ENCODE measurements at regions not wholly inside any gene's neighbourhood (a gene's known extent, or its start where the extent isn't known, plus 50 kb on each side); places are given as distances from the start of the nearest gene placed in this dataset.
"Not testable (repeated sequence)": the region's sequence is repeated elsewhere in the genome, so short reads cannot be mapped to it uniquely, and the experiment has no call there.

DNA sequence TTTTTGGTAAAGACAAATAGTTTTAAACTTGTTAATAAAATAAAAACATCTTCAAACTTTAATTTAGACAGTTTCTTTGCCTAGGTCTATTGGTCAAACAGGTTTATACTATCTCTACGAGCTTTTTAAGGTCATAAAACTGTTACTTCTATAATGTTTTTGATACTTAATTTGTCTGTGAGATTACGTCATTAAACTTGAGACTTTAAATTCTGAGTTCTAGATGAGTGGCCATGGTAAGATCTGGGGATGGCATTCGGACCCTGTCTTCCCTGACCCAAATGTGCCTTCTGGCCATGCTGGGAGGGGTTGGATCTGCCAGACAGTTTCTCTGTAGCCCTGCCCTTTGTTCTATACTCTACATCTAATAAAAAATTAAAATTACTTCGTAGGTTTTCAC, 497.8 kb downstream of the TMEM135 start:
- peaks cover 17% of the 10 kb centered on the region for H3K27me3 Mint-ChIP-seq (ENCODE audit: low read depth)
- H3K4me1 Mint-ChIP-seq (ENCODE audit: low read depth): peaks cover 5% of the 10 kb centered on the region
- no peak for DNase-seq (ENCODE audit: low spot score)
- TF ChIP-seq, protein P1, sequence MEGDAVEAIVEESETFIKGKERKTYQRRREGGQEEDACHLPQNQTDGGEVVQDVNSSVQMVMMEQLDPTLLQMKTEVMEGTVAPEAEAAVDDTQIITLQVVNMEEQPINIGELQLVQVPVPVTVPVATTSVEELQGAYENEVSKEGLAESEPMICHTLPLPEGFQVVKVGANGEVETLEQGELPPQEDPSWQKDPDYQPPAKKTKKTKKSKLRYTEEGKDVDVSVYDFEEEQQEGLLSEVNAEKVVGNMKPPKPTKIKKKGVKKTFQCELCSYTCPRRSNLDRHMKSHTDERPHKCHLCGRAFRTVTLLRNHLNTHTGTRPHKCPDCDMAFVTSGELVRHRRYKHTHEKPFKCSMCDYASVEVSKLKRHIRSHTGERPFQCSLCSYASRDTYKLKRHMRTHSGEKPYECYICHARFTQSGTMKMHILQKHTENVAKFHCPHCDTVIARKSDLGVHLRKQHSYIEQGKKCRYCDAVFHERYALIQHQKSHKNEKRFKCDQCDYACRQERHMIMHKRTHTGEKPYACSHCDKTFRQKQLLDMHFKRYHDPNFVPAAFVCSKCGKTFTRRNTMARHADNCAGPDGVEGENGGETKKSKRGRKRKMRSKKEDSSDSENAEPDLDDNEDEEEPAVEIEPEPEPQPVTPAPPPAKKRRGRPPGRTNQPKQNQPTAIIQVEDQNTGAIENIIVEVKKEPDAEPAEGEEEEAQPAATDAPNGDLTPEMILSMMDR (IDR thresholded peaks at IDR 0.05): no peak
- no peak overlapping the region for H3K27ac Mint-ChIP-seq (ENCODE audit: unreplicated experiment)
- no peaks in the 10 kb centered on the region for H3K9me3 Mint-ChIP-seq (ENCODE audit: low read depth)
- H3K36me3 Mint-ChIP-seq (ENCODE audit: low read depth): no peaks in the 10 kb centered on the region
- no peak overlapping the region for H3K4me3 Mint-ChIP-seq (ENCODE audit: unreplicated experiment)

DNA sequence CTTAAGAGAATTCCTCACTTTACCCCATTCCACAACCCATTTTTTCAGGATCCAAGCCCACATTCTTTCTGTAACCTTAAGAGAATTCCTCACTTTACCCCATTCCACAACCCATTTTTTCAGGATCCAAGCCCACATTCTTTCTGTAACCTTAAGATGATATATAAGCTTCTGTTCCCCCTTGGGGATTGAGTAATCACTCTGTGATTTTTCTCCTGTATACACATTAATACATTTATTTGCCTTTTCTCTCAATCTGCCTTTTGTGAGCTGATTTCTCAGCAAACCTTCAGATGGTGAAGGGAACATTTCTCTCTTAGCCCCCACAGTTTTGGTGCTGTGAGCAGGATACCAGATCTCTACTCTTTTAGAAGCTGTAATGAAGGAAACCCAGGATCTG, 494.1 kb downstream of the TMEM135 start:
- not testable (repeated sequence) for H3K9me3 Mint-ChIP-seq (ENCODE audit: low read depth); H3K36me3 Mint-ChIP-seq (ENCODE audit: low read depth); H3K27ac Mint-ChIP-seq (ENCODE audit: unreplicated experiment); H3K4me3 Mint-ChIP-seq (ENCODE audit: unreplicated experiment); H3K4me1 Mint-ChIP-seq (ENCODE audit: low read depth); DNase-seq (ENCODE audit: low spot score)
- peaks cover 13% of the 10 kb centered on the region for H3K27me3 Mint-ChIP-seq (ENCODE audit: low read depth)

- TF ChIP-seq, protein P1 (IDR thresholded peaks at IDR 0.05): no peak
- no peak overlapping the region for H3K4me3 Mint-ChIP-seq (ENCODE audit: unreplicated experiment)
- peaks cover 8% of the 10 kb centered on the region for H3K27me3 Mint-ChIP-seq (ENCODE audit: low read depth)
- no peak for DNase-seq (ENCODE audit: low spot score)
- H3K36me3 Mint-ChIP-seq (ENCODE audit: low read depth): no peaks in the 10 kb centered on the region
- H3K4me1 Mint-ChIP-seq (ENCODE audit: low read depth): peaks cover 5% of the 10 kb centered on the region
- no peak overlapping the region for H3K27ac Mint-ChIP-seq (ENCODE audit: unreplicated experiment)
- peaks cover 3% of the 10 kb centered on the region for H3K9me3 Mint-ChIP-seq (ENCODE audit: low read depth)
These were observed 491.8 kb downstream of the TMEM135 start for GRCh38 chr11:87529486-87529885.

DNA sequence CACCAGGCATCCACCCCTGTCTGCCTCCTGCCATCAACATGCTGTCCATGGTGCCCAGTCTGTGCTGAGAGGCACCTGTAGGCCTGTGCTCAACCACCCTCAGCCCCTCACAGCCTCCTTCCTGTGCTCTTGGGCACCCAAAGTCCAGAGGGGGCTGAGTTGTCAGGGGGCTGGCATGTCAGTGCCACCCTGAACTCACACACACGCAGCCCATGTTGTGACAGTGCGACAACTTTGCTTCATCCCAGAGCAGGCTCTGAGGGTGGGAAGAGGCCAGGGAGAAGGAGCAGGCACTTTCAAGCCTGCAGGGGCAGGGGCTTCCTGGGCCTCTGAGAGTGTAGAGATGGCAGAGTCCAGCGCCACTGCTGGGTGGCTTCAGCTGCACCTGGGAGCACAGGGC, 491.0 kb downstream of the TMEM135 start:
- peaks cover 5% of the 10 kb centered on the region for H3K4me1 Mint-ChIP-seq (ENCODE audit: low read depth)
- TF ChIP-seq, protein P1 (IDR thresholded peaks at IDR 0.05): no peak
- no peaks in the 10 kb centered on the region for H3K36me3 Mint-ChIP-seq (ENCODE audit: low read depth)
- peaks cover 9% of the 10 kb centered on the region for H3K9me3 Mint-ChIP-seq (ENCODE audit: low read depth)
- peaks cover 4% of the 10 kb centered on the region for H3K27me3 Mint-ChIP-seq (ENCODE audit: low read depth)
- no peak overlapping the region for H3K27ac Mint-ChIP-seq (ENCODE audit: unreplicated experiment)
- DNase-seq (ENCODE audit: low spot score): no peak
- H3K4me3 Mint-ChIP-seq (ENCODE audit: unreplicated experiment): no peak overlapping the region

DNA sequence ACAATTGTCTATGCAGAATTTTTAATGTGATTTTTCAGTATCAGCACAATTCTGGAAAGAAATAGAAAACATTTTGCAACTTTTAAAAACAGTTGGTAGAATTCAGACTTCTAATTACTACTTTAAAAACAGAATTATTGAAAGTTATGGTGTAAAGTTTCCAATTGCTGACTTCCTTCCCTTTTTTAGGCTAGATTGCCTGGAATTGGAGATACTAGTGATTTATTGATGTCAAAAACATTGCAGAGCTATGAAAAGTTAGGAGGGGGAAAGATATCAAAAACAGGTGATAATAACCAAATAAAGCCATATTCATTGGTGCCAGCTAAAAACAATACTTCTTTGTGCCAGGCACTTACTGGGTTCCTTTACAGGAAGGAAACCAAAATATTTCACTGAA, 485.5 kb downstream of the TMEM135 start:
- Mint-ChIP-seq H3K4me3 (ENCODE audit: unreplicated experiment) (no peak overlapping the region), H3K27me3 (ENCODE audit: low read depth) (peaks cover 12% of the 10 kb centered on the region), H3K9me3 (ENCODE audit: low read depth) (peaks cover 9% of the 10 kb centered on the region), H3K27ac (ENCODE audit: unreplicated experiment) (no peak overlapping the region), H3K4me1 (ENCODE audit: low read depth) (no peaks in the 10 kb centered on the region), H3K36me3 (ENCODE audit: low read depth) (no peaks in the 10 kb centered on the region)
- TF ChIP-seq, protein P1 (IDR thresholded peaks at IDR 0.05): no peak
- no peak for DNase-seq (ENCODE audit: low spot score)

GRCh38 chr11:87518266-87518665, 480.5 kb downstream of the TMEM135 start:
- Mint-ChIP-seq H3K27ac (ENCODE audit: unreplicated experiment) (no peak overlapping the region), H3K27me3 (ENCODE audit: low read depth) (peaks cover 25% of the 10 kb centered on the region), H3K36me3 (ENCODE audit: low read depth) (no peaks in the 10 kb centered on the region), H3K9me3 (ENCODE audit: low read depth) (no peaks in the 10 kb centered on the region), H3K4me3 (ENCODE audit: unreplicated experiment) (no peak overlapping the region), H3K4me1 (ENCODE audit: low read depth) (no peaks in the 10 kb centered on the region)
- TF ChIP-seq, protein P1 (IDR thresholded peaks at IDR 0.05): no peak
- no peak for DNase-seq (ENCODE audit: low spot score)
